H1 (cell line): ENCODE measurements at regions not wholly inside any gene's neighbourhood (a gene's known extent, or its start where the extent isn't known, plus 50 kb on each side); places are given as distances from the start of the nearest gene placed in this dataset.

Source experiments
- HDAC2 ChIP-seq, 2 experiments: fragments of 300-600 bp in 1 of 2; sonication (generic) in 1 of 2; IDR thresholded peaks; 2 replicates each; pipeline ENCODE4 v1.6.1; 2011 to 2012; ENCODE audit warnings: low read depth in 2 of 2, low read length in 2 of 2, mild to moderate bottlenecking in 2 of 2, moderate library complexity in 2 of 2, borderline replicate concordance in 1 of 2, inconsistent platforms in 1 of 2
- POLR2A ChIP-seq, 2 experiments: IDR thresholded peaks; 1 replicate in 1 of 2; 2 replicates in 1 of 2; pipeline ENCODE4 v1.6.1; 2011; ENCODE audit warnings: low read depth in 2 of 2, low read length in 2 of 2, mild to moderate bottlenecking in 2 of 2; ENCODE audit errors: control extremely low read depth in 1 of 2
- RFX5 ChIP-seq: IDR thresholded peaks from 2 replicates; pipeline ENCODE4 v1.6.1; 2011; ENCODE audit warnings: low read depth, low read length, improper control_type of control experiment, borderline replicate concordance
- RNF2 ChIP-seq: fragments of 200-900, 300-1000 bp; sonication (generic); IDR thresholded peaks from 2 replicates; pipeline ENCODE4 v1.7.1; 2016; ENCODE audit warnings: borderline replicate concordance, low read depth, mild to moderate bottlenecking, antibody characterized with exemption, low read length; ENCODE audit not compliant: poor library complexity, severe bottlenecking; ENCODE audit errors: missing control alignments
- TF ChIP-seq, protein P1 (sequence below): fragments of 300-600 bp; sonication (generic); IDR thresholded peaks from 2 replicates; pipeline ENCODE4 v1.7.1; 2012; ENCODE audit warnings: low read length, moderate library complexity, mild to moderate bottlenecking, inconsistent platforms; ENCODE audit not compliant: insufficient replicate concordance

- TF ChIP-seq, protein P1, sequence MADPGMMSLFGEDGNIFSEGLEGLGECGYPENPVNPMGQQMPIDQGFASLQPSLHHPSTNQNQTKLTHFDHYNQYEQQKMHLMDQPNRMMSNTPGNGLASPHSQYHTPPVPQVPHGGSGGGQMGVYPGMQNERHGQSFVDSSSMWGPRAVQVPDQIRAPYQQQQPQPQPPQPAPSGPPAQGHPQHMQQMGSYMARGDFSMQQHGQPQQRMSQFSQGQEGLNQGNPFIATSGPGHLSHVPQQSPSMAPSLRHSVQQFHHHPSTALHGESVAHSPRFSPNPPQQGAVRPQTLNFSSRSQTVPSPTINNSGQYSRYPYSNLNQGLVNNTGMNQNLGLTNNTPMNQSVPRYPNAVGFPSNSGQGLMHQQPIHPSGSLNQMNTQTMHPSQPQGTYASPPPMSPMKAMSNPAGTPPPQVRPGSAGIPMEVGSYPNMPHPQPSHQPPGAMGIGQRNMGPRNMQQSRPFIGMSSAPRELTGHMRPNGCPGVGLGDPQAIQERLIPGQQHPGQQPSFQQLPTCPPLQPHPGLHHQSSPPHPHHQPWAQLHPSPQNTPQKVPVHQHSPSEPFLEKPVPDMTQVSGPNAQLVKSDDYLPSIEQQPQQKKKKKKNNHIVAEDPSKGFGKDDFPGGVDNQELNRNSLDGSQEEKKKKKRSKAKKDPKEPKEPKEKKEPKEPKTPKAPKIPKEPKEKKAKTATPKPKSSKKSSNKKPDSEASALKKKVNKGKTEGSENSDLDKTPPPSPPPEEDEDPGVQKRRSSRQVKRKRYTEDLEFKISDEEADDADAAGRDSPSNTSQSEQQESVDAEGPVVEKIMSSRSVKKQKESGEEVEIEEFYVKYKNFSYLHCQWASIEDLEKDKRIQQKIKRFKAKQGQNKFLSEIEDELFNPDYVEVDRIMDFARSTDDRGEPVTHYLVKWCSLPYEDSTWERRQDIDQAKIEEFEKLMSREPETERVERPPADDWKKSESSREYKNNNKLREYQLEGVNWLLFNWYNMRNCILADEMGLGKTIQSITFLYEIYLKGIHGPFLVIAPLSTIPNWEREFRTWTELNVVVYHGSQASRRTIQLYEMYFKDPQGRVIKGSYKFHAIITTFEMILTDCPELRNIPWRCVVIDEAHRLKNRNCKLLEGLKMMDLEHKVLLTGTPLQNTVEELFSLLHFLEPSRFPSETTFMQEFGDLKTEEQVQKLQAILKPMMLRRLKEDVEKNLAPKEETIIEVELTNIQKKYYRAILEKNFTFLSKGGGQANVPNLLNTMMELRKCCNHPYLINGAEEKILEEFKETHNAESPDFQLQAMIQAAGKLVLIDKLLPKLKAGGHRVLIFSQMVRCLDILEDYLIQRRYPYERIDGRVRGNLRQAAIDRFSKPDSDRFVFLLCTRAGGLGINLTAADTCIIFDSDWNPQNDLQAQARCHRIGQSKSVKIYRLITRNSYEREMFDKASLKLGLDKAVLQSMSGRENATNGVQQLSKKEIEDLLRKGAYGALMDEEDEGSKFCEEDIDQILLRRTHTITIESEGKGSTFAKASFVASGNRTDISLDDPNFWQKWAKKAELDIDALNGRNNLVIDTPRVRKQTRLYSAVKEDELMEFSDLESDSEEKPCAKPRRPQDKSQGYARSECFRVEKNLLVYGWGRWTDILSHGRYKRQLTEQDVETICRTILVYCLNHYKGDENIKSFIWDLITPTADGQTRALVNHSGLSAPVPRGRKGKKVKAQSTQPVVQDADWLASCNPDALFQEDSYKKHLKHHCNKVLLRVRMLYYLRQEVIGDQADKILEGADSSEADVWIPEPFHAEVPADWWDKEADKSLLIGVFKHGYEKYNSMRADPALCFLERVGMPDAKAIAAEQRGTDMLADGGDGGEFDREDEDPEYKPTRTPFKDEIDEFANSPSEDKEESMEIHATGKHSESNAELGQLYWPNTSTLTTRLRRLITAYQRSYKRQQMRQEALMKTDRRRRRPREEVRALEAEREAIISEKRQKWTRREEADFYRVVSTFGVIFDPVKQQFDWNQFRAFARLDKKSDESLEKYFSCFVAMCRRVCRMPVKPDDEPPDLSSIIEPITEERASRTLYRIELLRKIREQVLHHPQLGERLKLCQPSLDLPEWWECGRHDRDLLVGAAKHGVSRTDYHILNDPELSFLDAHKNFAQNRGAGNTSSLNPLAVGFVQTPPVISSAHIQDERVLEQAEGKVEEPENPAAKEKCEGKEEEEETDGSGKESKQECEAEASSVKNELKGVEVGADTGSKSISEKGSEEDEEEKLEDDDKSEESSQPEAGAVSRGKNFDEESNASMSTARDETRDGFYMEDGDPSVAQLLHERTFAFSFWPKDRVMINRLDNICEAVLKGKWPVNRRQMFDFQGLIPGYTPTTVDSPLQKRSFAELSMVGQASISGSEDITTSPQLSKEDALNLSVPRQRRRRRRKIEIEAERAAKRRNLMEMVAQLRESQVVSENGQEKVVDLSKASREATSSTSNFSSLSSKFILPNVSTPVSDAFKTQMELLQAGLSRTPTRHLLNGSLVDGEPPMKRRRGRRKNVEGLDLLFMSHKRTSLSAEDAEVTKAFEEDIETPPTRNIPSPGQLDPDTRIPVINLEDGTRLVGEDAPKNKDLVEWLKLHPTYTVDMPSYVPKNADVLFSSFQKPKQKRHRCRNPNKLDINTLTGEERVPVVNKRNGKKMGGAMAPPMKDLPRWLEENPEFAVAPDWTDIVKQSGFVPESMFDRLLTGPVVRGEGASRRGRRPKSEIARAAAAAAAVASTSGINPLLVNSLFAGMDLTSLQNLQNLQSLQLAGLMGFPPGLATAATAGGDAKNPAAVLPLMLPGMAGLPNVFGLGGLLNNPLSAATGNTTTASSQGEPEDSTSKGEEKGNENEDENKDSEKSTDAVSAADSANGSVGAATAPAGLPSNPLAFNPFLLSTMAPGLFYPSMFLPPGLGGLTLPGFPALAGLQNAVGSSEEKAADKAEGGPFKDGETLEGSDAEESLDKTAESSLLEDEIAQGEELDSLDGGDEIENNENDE: no peak
- TF ChIP-seq POLR2A (IDR thresholded peaks at IDR 0.05; ENCODE audit: control extremely low read depth in 1 of 2, low read depth in 2 of 2, low read length in 2 of 2): no peak
- no peak for TF ChIP-seq HDAC2 (IDR thresholded peaks at IDR 0.05; ENCODE audit: borderline replicate concordance in 1 of 2, low read depth in 2 of 2, low read length in 2 of 2)
- TF ChIP-seq RFX5: no peak
- TF ChIP-seq RNF2: no peak
Observed at GRCh38 chr2:238964544-238965067, 116.7 kb downstream of the TWIST2 start (continued).
